ENCODE measurements at regions not wholly inside any gene's neighbourhood (a gene's known extent, or its start where the extent isn't known, plus 50 kb on each side); places are given as distances from the start of the nearest gene placed in this dataset.

DNA sequence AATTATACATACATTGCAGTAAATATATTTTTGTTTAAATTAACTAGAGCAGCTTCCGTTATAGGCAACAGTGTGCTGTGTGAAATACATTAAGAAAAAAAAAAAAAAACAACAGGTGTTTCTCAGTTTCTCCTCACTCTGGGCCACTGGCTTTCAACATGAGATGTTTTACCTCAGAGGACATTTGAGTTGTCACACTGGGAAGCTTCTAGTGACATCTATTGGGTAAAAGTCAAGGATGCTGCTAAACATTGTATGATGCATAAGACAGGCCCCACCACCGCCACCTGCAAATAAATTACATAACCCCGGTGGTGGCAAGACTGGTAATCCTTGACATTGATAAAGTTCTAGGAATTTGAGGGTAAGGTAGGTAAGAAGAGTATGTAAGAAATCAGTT is 1512.2 kb downstream of the C4orf33 start:
- 92 to 93% methylated on average over 3 of the region's 3 CpGs for WGBS, 2 donors
- Histone ChIP-seq H3K27me3 (no peaks in the 10 kb centered on the region), H3K36me3 (no peaks in the 10 kb centered on the region), H3K4me3 (replicated peaks in 1 of 3) (no peak overlapping the region), H3K4me1 (no peaks in the 10 kb centered on the region), H3K9me3 (no peaks in the 10 kb centered on the region), H3K27ac (no peak overlapping the region)
- DNase-seq, result no peak
- intact Hi-C loops (cut with DNase I), result no loop called here
- TF ChIP-seq POLR2A (IDR thresholded peaks at IDR 0.05), result no peak
- TF ChIP-seq, protein P1, sequence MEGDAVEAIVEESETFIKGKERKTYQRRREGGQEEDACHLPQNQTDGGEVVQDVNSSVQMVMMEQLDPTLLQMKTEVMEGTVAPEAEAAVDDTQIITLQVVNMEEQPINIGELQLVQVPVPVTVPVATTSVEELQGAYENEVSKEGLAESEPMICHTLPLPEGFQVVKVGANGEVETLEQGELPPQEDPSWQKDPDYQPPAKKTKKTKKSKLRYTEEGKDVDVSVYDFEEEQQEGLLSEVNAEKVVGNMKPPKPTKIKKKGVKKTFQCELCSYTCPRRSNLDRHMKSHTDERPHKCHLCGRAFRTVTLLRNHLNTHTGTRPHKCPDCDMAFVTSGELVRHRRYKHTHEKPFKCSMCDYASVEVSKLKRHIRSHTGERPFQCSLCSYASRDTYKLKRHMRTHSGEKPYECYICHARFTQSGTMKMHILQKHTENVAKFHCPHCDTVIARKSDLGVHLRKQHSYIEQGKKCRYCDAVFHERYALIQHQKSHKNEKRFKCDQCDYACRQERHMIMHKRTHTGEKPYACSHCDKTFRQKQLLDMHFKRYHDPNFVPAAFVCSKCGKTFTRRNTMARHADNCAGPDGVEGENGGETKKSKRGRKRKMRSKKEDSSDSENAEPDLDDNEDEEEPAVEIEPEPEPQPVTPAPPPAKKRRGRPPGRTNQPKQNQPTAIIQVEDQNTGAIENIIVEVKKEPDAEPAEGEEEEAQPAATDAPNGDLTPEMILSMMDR (IDR thresholded peaks at IDR 0.05), result no peak

DNA sequence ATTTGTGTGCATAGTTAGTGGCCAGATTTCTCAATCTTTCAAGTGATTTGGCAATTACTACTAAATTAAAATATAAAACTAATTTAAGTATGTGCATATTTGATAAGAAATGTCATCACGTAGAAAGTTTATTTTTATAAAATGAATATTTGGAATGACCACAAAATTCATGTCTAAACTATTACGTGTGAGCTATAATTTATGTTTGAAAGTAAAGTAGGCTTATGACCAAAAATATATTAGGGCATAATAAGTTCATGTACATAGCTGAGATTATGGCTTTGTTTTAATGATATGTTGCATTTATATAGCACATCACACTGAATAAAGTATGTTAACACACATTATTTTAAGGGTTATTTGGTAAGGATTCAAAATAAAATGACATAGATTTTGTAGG is 1532.6 kb downstream of the C4orf33 start:
- Histone ChIP-seq H3K27me3 (no peaks in the 10 kb centered on the region), H3K9me3 (no peaks in the 10 kb centered on the region), H3K36me3 (no peaks in the 10 kb centered on the region), H3K27ac (no peak overlapping the region), H3K4me3 (replicated peaks in 1 of 3) (no peak overlapping the region), H3K4me1 (no peaks in the 10 kb centered on the region)
- 78 to 82% methylated on average over 2 of the region's 2 CpGs for WGBS, 2 donors
- no peak for DNase-seq
- no peak for TF ChIP-seq POLR2A (IDR thresholded peaks at IDR 0.05)
- TF ChIP-seq, protein P1 (IDR thresholded peaks at IDR 0.05), result no peak
- intact Hi-C loops (cut with DNase I), result no loop called here

DNA sequence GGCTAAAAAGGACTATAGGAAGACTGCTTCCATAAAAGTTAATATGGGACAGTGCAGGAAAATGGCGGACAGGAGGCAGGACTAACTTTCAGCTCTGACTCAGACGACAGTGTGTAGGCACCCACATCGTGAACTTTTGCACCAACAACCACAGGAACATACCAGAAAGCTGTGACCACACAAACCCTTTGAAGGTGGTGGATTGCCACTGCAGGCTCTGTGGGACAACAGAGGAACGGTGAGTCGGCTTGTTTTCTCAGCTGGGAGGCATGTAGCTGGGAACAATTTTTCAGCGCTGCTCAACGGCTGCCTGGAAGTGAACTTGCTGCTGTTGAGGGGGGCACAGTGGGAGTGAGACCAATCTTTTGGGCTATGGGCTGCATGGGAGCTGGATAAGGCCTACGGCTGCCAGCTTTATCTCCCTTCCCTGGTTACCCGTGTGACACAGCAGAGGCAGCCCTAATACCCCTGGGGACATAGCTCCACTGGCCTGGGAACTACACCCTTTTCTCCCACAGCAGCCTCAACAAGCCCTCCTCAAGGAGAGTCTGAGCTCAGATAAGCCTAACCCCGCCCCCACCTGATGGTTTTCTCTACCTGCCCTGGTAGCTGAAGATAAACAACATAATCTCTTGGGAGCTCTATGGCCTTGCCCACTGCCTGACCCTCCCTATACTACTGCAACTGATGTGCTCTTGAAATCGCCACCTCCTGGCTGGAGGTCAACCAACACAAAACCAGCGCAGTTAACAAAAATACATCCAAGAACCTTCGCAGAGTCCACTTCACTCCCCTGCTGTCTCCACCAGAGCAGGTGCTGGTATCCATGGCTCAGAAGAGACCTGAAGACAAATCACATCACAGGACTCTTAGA is 1537.0 kb downstream of the C4orf33 start:
- TF ChIP-seq, protein P1 (IDR thresholded peaks at IDR 0.05), result no peak
- no peak for TF ChIP-seq POLR2A (IDR thresholded peaks at IDR 0.05)
- H3K9me3 ChIP-seq, result no peaks in the 10 kb centered on the region
- intact Hi-C loops (cut with DNase I), result no loop called here
- no peaks in the 10 kb centered on the region for H3K36me3 ChIP-seq
- no peak overlapping the region for H3K4me3 ChIP-seq (replicated peaks in 1 of 3)
- H3K4me1 ChIP-seq, result no peaks in the 10 kb centered on the region
- 89 to 92% methylated on average over 13 of the region's 13 CpGs for WGBS, 2 donors
- no peak for DNase-seq
- H3K27ac ChIP-seq, result no peak overlapping the region
- no peaks in the 10 kb centered on the region for H3K27me3 ChIP-seq

DNA sequence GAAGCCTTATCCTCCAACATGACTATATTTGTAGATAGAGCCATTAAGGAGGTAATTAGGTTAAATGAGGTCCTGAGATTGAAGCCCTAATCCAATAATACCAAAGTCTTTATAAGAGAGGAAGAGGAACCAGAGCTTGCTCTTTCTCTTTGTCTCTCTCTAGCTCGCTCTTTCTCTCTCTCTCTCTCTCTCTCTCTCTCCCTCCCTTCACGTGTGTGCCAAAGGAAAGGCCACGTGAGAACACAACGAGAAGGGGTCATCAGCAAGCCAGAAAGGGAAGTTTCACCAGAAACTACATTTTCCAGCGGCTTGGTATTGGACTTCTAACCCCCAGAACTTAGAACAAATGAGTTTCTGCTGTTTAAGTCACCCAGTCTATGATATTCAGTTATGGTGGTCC is 1540.5 kb downstream of the C4orf33 start:
- TF ChIP-seq POLR2A (IDR thresholded peaks at IDR 0.05), result no peak
- TF ChIP-seq, protein P1 (IDR thresholded peaks at IDR 0.05), result no peak
- Histone ChIP-seq H3K4me3 (replicated peaks in 1 of 3) (no peak overlapping the region), H3K9me3 (no peaks in the 10 kb centered on the region), H3K27me3 (no peaks in the 10 kb centered on the region), H3K27ac (no peak overlapping the region), H3K4me1 (no peaks in the 10 kb centered on the region), H3K36me3 (no peaks in the 10 kb centered on the region)
- intact Hi-C loops (cut with DNase I), result no loop called here
- WGBS, 2 donors, result 68 to 76% methylated on average over 5 of the region's 5 CpGs
- no peak for DNase-seq

DNA sequence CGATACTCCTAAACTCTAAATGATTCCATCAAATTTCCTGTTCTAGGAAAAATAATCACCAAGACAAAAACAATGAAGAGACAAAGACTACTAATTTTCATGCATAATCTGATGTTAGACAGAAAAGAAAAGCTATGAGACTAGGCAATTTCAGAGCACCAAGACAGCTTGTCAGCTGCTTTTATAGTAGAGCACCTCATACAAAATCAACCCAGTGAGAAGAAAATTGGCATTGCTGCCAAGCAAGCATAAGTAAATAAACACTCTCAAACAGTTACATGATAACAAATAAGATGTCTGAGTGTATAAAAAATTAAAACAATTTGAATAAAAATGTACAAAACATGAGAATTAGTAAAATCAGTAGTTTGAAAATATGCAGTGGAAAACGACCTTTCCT is 1544.6 kb downstream of the C4orf33 start:
- H3K9me3 ChIP-seq, result no peaks in the 10 kb centered on the region
- H3K4me3 ChIP-seq (replicated peaks in 1 of 3), result no peak overlapping the region
- DNase-seq, result no peak
- H3K36me3 ChIP-seq, result no peaks in the 10 kb centered on the region
- 82 to 85% methylated on average over 2 of the region's 2 CpGs for WGBS, 2 donors
- no peak overlapping the region for H3K27ac ChIP-seq
- no peaks in the 10 kb centered on the region for H3K27me3 ChIP-seq
- TF ChIP-seq, protein P1 (IDR thresholded peaks at IDR 0.05), result no peak
- intact Hi-C loops (cut with DNase I), result no loop called here
- no peaks in the 10 kb centered on the region for H3K4me1 ChIP-seq
